Fibroblast of villous mesenchyme (primary cell): ENCODE measurements at regions not wholly inside any gene's neighbourhood (a gene's known extent, or its start where the extent isn't known, plus 50 kb on each side); places are given as distances from the start of the nearest gene placed in this dataset.

Experiments used
- DNase-seq: peaks from one replicate; pipeline ENCODE4 v3.0.0-alpha.2; 2010; ENCODE audit warnings: low read depth
- H3K4me3 ChIP-seq: 2 replicates; pipeline ENCODE4 v1.5.1; 2011; ENCODE audit warnings: low read depth, mild to moderate bottlenecking, low read length
- TF ChIP-seq, protein P1 (sequence below): IDR thresholded peaks from 2 replicates; pipeline ENCODE4 v1.5.1; 2012; ENCODE audit warnings: low read depth, mild to moderate bottlenecking, low read length; ENCODE audit not compliant: insufficient read depth

DNA sequence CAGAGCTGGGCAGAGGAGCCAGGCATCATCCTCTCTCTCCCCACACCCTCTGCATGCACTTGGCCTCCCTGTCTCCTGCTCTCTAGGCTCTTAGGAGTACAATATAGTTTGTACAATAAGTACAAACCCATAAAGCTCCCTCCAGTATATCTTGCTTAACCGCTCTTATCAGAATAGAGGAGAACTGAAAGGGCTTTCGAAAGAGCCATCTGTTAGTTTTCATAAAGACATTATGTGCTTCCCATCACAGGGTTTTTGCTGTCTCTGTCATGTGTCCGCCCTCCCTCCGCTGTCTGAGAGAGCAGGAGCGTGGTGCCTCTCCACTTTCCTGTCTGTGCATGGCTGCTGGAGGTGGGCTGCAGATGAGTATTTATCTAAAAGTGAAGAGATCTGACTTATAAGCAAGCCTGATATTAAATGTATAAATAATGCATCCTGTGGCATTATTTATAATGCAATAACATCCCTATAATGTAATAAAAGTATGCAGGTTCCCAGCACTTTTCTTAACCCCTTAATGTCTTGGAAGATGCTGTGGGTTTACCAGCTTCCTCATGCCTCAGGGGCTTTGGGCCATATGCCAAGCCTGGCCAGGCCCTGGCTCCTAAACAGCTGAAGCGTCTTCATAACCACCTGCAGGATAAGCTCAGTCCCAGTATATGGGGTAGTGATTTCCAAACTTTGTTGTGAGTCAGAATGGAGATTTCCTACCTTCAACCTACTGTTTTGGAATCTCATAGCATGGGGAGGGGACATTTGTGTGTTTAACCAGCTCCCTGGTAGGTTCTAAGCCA is 297.1 kb downstream of the DHX35 start:
- H3K4me3 ChIP-seq, result no peak overlapping the region
- DNase-seq, result peak; percentile 7
- TF ChIP-seq, protein P1, sequence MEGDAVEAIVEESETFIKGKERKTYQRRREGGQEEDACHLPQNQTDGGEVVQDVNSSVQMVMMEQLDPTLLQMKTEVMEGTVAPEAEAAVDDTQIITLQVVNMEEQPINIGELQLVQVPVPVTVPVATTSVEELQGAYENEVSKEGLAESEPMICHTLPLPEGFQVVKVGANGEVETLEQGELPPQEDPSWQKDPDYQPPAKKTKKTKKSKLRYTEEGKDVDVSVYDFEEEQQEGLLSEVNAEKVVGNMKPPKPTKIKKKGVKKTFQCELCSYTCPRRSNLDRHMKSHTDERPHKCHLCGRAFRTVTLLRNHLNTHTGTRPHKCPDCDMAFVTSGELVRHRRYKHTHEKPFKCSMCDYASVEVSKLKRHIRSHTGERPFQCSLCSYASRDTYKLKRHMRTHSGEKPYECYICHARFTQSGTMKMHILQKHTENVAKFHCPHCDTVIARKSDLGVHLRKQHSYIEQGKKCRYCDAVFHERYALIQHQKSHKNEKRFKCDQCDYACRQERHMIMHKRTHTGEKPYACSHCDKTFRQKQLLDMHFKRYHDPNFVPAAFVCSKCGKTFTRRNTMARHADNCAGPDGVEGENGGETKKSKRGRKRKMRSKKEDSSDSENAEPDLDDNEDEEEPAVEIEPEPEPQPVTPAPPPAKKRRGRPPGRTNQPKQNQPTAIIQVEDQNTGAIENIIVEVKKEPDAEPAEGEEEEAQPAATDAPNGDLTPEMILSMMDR, result no peak

DNA sequence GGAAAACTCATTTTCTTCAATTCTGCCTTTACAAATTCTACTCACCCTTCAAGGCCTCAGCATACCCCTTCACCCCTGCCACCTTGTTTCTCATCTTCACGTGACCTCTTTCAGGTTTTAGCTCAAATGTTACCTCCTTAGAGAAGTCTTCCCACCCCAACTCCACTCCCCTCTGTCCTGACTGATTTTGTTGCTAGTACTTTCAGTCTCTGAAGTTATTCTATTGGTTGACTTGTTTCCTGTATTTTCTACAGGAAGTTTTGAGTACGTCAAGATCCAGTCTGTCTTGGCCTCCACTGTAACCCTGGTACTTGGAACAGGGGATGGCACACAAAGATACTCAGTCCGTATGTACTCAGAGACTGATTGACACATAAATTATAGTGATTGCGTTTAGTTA is 296.1 kb downstream of the DHX35 start:
- no peak overlapping the region for H3K4me3 ChIP-seq
- TF ChIP-seq, protein P1, result no peak
- DNase-seq, result no peak

DNA sequence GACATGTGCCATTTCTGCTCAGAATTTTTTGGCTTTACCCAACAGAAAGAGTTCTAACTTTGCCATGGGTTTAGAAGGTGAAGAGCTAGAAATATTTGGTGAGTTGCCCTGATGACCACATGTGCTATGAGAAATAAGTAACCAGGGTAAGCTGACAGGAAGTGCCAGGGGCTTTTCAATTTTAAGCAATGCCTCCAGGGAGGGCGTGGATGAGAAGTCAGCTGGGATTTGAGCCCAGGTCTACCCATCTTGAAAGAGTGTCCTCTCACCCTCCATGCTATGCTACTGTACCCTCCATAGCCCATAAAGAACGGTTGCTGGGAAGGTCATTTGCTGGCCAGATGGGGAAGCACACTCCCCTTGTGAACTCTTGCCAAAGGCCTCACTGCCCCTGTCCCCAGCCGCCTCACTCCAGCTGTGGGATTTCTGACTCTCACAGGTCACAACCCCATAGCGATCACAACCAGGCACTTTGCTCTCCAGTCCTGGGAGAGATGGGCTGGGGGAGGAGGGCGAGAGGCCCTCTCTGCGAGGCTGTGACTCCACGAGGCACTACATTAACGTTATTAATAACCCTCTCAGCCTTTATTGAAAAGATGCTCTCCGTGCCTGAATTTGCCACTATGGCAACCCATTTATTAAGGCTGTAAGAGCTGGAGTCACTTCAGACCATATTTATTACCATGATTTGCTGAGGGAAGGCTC is 291.1 kb downstream of the DHX35 start:
- no peak for DNase-seq
- TF ChIP-seq, protein P1, result no peak

DNA sequence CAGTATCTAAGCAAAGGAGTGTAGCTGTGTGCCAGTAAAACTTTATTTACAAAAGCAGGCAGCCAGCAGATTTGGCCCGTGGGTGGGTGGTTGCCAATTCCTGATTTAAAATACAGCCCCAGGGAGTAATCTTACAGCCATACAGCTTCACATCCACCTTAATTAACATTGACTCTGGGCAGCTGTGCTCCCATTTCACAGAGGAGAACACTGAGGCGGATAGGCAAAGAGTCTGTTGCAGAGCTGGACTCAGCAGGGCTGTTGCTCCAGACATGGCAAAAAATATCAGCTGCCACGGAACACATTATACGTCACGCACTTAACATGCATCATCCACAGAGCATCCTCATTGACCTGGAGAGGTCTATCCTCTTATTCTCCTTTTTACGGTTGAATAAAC is 289.9 kb downstream of the DHX35 start:
- TF ChIP-seq, protein P1, result no peak

More for the DNA sequence above, 291.1 kb downstream of the DHX35 start:
- H3K4me3 ChIP-seq, result no peak overlapping the region

DNA sequence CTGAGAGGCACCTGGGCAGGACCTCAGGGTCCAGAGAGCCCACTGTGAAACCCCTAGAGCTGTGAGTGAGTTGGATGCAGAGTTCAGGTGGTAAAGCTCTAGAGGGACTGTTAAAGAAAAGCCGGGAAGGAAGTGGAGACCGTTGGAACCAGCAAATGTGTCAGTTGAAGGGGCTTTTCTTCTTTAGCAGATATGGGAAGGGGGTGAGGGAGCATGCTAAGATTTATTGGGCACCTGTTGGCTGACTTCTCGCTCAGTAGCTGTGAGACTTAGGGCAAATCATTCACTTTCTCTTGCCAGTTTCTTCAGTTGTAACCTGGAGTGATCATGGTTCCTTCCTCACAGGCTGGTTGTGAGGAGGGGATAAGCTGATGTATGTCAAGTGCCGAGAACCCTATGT is 287.7 kb downstream of the DHX35 start:
- no peak overlapping the region for H3K4me3 ChIP-seq
- TF ChIP-seq, protein P1, result no peak
- DNase-seq, result no peak

More for the DNA sequence above, 289.9 kb downstream of the DHX35 start:
- no peak for DNase-seq
- H3K4me3 ChIP-seq, result no peak overlapping the region

DNA sequence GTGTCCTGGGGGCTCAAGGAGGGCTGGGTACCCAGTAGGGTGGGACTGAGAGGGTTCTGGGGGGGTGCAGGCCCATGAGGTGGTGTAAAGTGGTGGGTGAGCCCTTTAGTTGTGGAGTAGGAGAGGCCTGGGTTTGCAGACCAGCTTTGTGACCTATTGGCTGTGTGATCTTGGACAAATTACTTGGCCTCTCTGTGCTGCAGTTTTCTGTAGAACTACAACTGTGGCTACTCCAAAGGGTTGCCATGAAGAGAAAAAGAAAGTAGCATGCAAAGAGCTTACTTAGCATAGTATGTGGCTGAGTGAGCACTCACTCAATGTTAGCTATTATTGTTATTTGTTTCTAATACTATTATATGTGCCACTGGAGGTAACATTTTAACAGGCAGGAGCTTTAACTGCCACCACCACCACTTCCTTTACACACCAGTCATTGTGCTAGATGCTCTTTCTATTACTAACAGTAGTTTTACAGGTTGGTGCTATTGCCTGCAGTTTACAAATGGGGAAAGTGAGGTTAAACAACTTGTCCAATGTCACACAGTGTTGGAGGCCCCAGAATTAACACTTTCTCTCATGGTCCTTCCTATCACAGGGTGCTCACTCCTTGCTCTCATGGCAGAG is 286.8 kb downstream of the DHX35 start:
- DNase-seq, result no peak
- H3K4me3 ChIP-seq, result no peak overlapping the region
- TF ChIP-seq, protein P1, result no peak
